CD14-positive monocyte (primary cell): ENCODE measurements at regions not wholly inside any gene's neighbourhood (a gene's known extent, or its start where the extent isn't known, plus 50 kb on each side); places are given as distances from the start of the nearest gene placed in this dataset.
"Not testable (repeated sequence)": the region's sequence is repeated elsewhere in the genome, so short reads cannot be mapped to it uniquely, and the experiment has no call there.

Source experiments
- DNase-seq, 3 donors: peaks; one replicate each; pipeline ENCODE4 v3.0.0-alpha.2; 2011 to 2022
- H2AFZ ChIP-seq: 2 replicates; pipeline ENCODE4 v1.6.0; 2012; ENCODE audit warnings: mild to moderate bottlenecking, low read depth, low read length, inconsistent platforms; ENCODE audit not compliant: insufficient read depth, poor library complexity, severe bottlenecking
- H3K27ac ChIP-seq, 2 donors: 1 replicate in 1 of 2; 2 replicates in 1 of 2; pipeline ENCODE4 v1.5.1; 2012 to 2013; ENCODE audit warnings: low read length in 2 of 2, control low read depth in 1 of 2, inconsistent platforms in 1 of 2, low read depth in 1 of 2, mild to moderate bottlenecking in 1 of 2
- H3K27me3 ChIP-seq, 2 donors: one replicate each; pipeline versions ENCODE4 v1.6.0 to v1.6.1; 2011 to 2013; ENCODE audit warnings: low read length in 2 of 2; ENCODE audit not compliant: control insufficient read depth in 2 of 2, insufficient read depth in 2 of 2
- H3K36me3 ChIP-seq, 2 donors: replicated peaks in 1 of 2; 1 replicate in 1 of 2; 2 replicates in 1 of 2; pipeline versions ENCODE4 v1.5.1 to v1.6.1; 2012 to 2013; ENCODE audit warnings: low read length in 2 of 2, control low read depth in 1 of 2, inconsistent platforms in 1 of 2, mild to moderate bottlenecking in 1 of 2; ENCODE audit not compliant: insufficient read depth in 2 of 2, control insufficient read depth in 1 of 2
- H3K4me1 ChIP-seq, 2 donors: 1 replicate in 1 of 2; 2 replicates in 1 of 2; pipeline versions ENCODE4 v1.5.1 to v1.6.1; 2012 to 2013; ENCODE audit warnings: low read length in 2 of 2, control low read depth in 1 of 2, inconsistent platforms in 1 of 2, mild to moderate bottlenecking in 1 of 2, moderate library complexity in 1 of 2; ENCODE audit not compliant: insufficient read depth in 2 of 2, control insufficient read depth in 1 of 2
- H3K4me2 ChIP-seq: replicated peaks from 2 replicates; pipeline ENCODE3; 2012; ENCODE audit warnings: low read length, moderate library complexity, mild to moderate bottlenecking; ENCODE audit not compliant: poor library complexity, severe bottlenecking; ENCODE audit errors: extremely low read depth
- H3K4me3 ChIP-seq, 3 experiments: fragments of 200-600 bp in 1 of 3; sonication (generic) in 1 of 3; replicated peaks in 1 of 3; 1 replicate in 2 of 3; 2 replicates in 1 of 3; pipeline ENCODE4 v1.5.1; 2011 to 2013; ENCODE audit warnings: low read length in 3 of 3, mild to moderate bottlenecking in 3 of 3, control low read depth in 2 of 3, low read depth in 2 of 3, inconsistent platforms in 1 of 3, moderate library complexity in 1 of 3
- H3K79me2 ChIP-seq: 2 replicates; pipeline ENCODE4 v1.6.0; 2012; ENCODE audit warnings: mild to moderate bottlenecking, control low read depth, inconsistent platforms, low read length, moderate library complexity; ENCODE audit not compliant: insufficient read depth
- H3K9ac ChIP-seq: 2 replicates; pipeline ENCODE4 v1.6.0; 2017; ENCODE audit warnings: low read length, mild to moderate bottlenecking; ENCODE audit not compliant: insufficient read depth, poor library complexity, severe bottlenecking
- H3K9me3 ChIP-seq, 2 donors: replicated peaks in 1 of 2; 1 replicate in 1 of 2; 2 replicates in 1 of 2; pipeline versions ENCODE4 v1.5.1 to v1.6.1; 2012 to 2013; ENCODE audit warnings: low read length in 2 of 2, control low read depth in 1 of 2; ENCODE audit not compliant: control insufficient read depth in 1 of 2, insufficient read depth in 1 of 2
- H4K20me1 ChIP-seq: 2 replicates; pipeline ENCODE4 v1.6.0; 2012; ENCODE audit warnings: mild to moderate bottlenecking, low read length, control low read depth, moderate library complexity; ENCODE audit not compliant: insufficient read depth
- H3K27ac Mint-ChIP-seq, 7 donors: one replicate each; pipeline ENCODE4 v1.8.0; 2020; ENCODE audit warnings: mild to moderate bottlenecking in 7 of 7, mixed read lengths in 7 of 7, moderate library complexity in 6 of 7, inconsistent platforms in 2 of 7
- H3K27me3 Mint-ChIP-seq, 3 donors: one replicate each; pipeline ENCODE4 v1.8.0; 2021 to 2022; ENCODE audit warnings: low read depth in 3 of 3, mild to moderate bottlenecking in 3 of 3, mixed read lengths in 3 of 3, moderate library complexity in 3 of 3, inconsistent platforms in 1 of 3
- H3K36me3 Mint-ChIP-seq, 2 donors: one replicate each; pipeline ENCODE4 v1.8.0; 2020; ENCODE audit warnings: mixed read lengths in 2 of 2, inconsistent platforms in 1 of 2, mild to moderate bottlenecking in 1 of 2
- H3K4me1 Mint-ChIP-seq: one replicate; pipeline ENCODE4 v1.8.0; 2020; ENCODE audit warnings: mild to moderate bottlenecking, mixed read lengths
- H3K4me3 Mint-ChIP-seq, 2 donors: one replicate each; pipeline ENCODE4 v1.8.0; 2020; ENCODE audit warnings: mild to moderate bottlenecking in 2 of 2, mixed read lengths in 2 of 2, moderate library complexity in 1 of 2
- H3K9me3 Mint-ChIP-seq, 7 donors: one replicate each; pipeline ENCODE4 v1.8.0; 2020 to 2022; ENCODE audit warnings: mixed read lengths in 7 of 7, mild to moderate bottlenecking in 6 of 7, moderate library complexity in 6 of 7, inconsistent platforms in 2 of 7
- CTCF ChIP-seq: fragments of 200-600 bp; IDR thresholded peaks from one replicate; pipeline ENCODE4 v1.8.0; 2022; ENCODE audit warnings: antibody characterized with exemption, mild to moderate bottlenecking
- WGBS: methylation state at CpG from one replicate; pipeline ENCODE4 v1.1.5; 2013; ENCODE audit warnings: missing lambda C conversion rate; ENCODE audit not compliant: insufficient coverage; 5-methylcytosine and 5-hydroxymethylcytosine counted together
- intact Hi-C, 2 donors: fragments of 100-400 bp; cut with micrococcal nuclease; formaldehyde crosslinking; loops; one replicate each; pipeline versions ENCODE4 v1.15.0 to v1.15.1; 2023

GRCh38 chr5:159807586-159807985 is 108.7 kb upstream of the ADRA1B start:
- H3K9me3 ChIP-seq: no peaks in the 10 kb centered on the region
- no peak overlapping the region for H3K27ac ChIP-seq
- no peak for TF ChIP-seq CTCF
- peaks cover 0 to 3% of the 10 kb centered on the region in 2 donors for H3K27me3 ChIP-seq
- no peak overlapping the region for H3K9ac ChIP-seq
- no peaks in the 10 kb centered on the region for H3K36me3 ChIP-seq
- no peak overlapping the region for H2AFZ ChIP-seq
- no peak overlapping the region for H3K27ac Mint-ChIP-seq
- no peak overlapping the region for H3K4me3 Mint-ChIP-seq
- H3K4me3 ChIP-seq: no peak overlapping the region
- no peaks in the 10 kb centered on the region for H3K79me2 ChIP-seq
- peaks cover 22 to 32% of the 10 kb centered on the region in 2 donors for H3K4me1 ChIP-seq
- H3K27me3 Mint-ChIP-seq: peaks cover 0 to 2% (median 0%) of the 10 kb centered on the region in 3 donors
- DNase-seq: no peak
- intact Hi-C loops: no loop called here
- H3K36me3 Mint-ChIP-seq: no peaks in the 10 kb centered on the region
- H3K4me1 Mint-ChIP-seq: peaks cover 33% of the 10 kb centered on the region
- no CpG with 5 or more reads among the region's 2 CpGs for WGBS
- H3K4me2 ChIP-seq: no peak overlapping the region
- peaks cover 0 to 10% (median 4%) of the 10 kb centered on the region in 7 donors for H3K9me3 Mint-ChIP-seq
- H4K20me1 ChIP-seq: no peaks in the 10 kb centered on the region

- Histone ChIP-seq H3K27me3 (peaks cover 0 to under 1% of the 10 kb centered on the region in 2 donors), H4K20me1 (no peaks in the 10 kb centered on the region), H2AFZ (no peak overlapping the region), H3K27ac (no peak overlapping the region), H3K4me3 (no peak overlapping the region), H3K79me2 (no peaks in the 10 kb centered on the region), H3K4me2 (no peak overlapping the region), H3K9me3 (no peaks in the 10 kb centered on the region), H3K36me3 (no peaks in the 10 kb centered on the region), H3K9ac (no peak overlapping the region), H3K4me1 (no peaks in the 10 kb centered on the region)
- TF ChIP-seq CTCF: no peak
- Mint-ChIP-seq H3K4me3 (no peak overlapping the region), H3K4me1 (peaks cover 3% of the 10 kb centered on the region), H3K27ac (no peak overlapping the region), H3K27me3 (peaks cover 0 to 5% (median under 1%) of the 10 kb centered on the region in 3 donors), H3K9me3 (peaks cover 0 to 8% (median 4%) of the 10 kb centered on the region in 7 donors), H3K36me3 (no peaks in the 10 kb centered on the region)
- intact Hi-C loops: no loop called here
- DNase-seq: no peak
- whole genome bisulfite sequencing: no CpG with 5 or more reads among the region's 2 CpGs
Measured at GRCh38 chr5:159811712-159812111, 104.6 kb upstream of the ADRA1B start.

DNA sequence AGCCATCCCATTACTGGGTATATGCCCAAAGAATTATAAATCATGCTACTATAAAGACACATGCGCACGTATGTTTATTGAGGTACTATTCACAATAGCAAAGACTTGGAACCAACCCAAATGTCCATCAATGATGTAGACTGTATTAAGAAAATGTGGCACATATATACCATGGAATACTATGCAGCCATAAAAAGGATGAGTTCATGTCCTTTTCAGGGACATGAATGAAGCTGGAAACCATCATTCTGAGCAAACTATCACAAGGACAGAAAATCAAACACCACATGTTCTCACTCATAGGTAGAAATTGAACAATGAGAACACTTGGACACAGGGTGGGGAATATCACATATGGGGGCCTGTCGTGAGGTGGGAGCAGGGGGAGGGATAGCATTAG is 103.5 kb upstream of the ADRA1B start:
- H3K36me3 Mint-ChIP-seq, H3K9me3 Mint-ChIP-seq, H3K27ac Mint-ChIP-seq, intact Hi-C loops, H3K9me3 ChIP-seq, H3K27me3 Mint-ChIP-seq, H3K9ac ChIP-seq, H4K20me1 ChIP-seq, H2AFZ ChIP-seq, H3K4me1 Mint-ChIP-seq, H3K4me1 ChIP-seq, H3K4me3 ChIP-seq, H3K36me3 ChIP-seq, H3K4me2 ChIP-seq, H3K79me2 ChIP-seq, H3K4me3 Mint-ChIP-seq, H3K27me3 ChIP-seq, H3K27ac ChIP-seq, DNase-seq: not testable (repeated sequence)
- no CpG with 5 or more reads among the region's 3 CpGs for WGBS
